ENCODE measurements at regions not wholly inside any gene's neighbourhood (a gene's known extent, or its start where the extent isn't known, plus 50 kb on each side); places are given as distances from the start of the nearest gene placed in this dataset.

DNA sequence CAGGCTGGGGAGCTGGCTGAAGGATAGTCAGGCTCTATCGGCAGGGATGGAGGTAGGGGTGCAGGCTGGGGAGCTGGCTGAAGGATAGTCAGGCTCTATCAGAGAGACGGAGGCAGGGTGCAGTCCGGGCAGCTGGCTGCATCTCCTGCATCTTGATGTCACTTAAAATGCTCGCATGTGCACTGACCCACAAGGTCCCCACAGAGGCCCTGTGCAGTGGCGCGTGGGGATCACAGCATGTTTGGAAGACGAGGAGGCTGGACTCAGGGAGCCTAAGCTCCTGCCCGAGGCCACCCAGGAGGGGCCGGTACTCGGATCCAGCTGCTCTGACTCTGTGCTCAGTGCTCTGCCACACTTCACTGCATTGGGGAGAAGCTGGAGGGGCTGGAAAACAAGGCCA is 189.0 kb upstream of the HDAC4 start:
- Histone ChIP-seq H3K36me3 (ENCODE audit: control insufficient read depth in 4 of 4, insufficient read depth in 3 of 4, low read depth in 1 of 4, low read length in 3 of 4) (no peaks in the 10 kb centered on the region), H3K27ac (ENCODE audit: low read depth in 1 of 2, low read length in 2 of 2) (no peak overlapping the region), H3K4me3 (ENCODE audit: low read depth in 1 of 3, low read length in 3 of 3) (no peak overlapping the region), H3K4me1 (ENCODE audit: control insufficient read depth in 4 of 4, insufficient read depth in 4 of 4, low read length in 3 of 4) (no peaks in the 10 kb centered on the region), H3K9ac (ENCODE audit: low read depth in 1 of 2, low read length in 2 of 2) (no peak overlapping the region), H3K9me3 (ENCODE audit: control insufficient read depth in 4 of 4, low read length in 3 of 4) (no peaks in the 10 kb centered on the region), H3K27me3 (ENCODE audit: control insufficient read depth in 4 of 4, insufficient read depth in 4 of 4, low read length in 3 of 4) (no peaks in the 10 kb centered on the region)
- TF ChIP-seq REST (IDR thresholded peaks at IDR 0.05) = no peak
- TF ChIP-seq HNF4A (conservative IDR thresholded peaks at IDR 0.05) = no peak
- TF ChIP-seq, protein P1, sequence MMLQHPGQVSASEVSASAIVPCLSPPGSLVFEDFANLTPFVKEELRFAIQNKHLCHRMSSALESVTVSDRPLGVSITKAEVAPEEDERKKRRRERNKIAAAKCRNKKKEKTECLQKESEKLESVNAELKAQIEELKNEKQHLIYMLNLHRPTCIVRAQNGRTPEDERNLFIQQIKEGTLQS (IDR thresholded peaks at IDR 0.05) = no peak
- TF ChIP-seq RAD21 (IDR thresholded peaks at IDR 0.05) = no peak
- no peak for TF ChIP-seq TAF1 (conservative IDR thresholded peaks at IDR 0.05)
- no peak for TF ChIP-seq FOXA2 (IDR thresholded peaks at IDR 0.05)
- TF ChIP-seq, protein P2, sequence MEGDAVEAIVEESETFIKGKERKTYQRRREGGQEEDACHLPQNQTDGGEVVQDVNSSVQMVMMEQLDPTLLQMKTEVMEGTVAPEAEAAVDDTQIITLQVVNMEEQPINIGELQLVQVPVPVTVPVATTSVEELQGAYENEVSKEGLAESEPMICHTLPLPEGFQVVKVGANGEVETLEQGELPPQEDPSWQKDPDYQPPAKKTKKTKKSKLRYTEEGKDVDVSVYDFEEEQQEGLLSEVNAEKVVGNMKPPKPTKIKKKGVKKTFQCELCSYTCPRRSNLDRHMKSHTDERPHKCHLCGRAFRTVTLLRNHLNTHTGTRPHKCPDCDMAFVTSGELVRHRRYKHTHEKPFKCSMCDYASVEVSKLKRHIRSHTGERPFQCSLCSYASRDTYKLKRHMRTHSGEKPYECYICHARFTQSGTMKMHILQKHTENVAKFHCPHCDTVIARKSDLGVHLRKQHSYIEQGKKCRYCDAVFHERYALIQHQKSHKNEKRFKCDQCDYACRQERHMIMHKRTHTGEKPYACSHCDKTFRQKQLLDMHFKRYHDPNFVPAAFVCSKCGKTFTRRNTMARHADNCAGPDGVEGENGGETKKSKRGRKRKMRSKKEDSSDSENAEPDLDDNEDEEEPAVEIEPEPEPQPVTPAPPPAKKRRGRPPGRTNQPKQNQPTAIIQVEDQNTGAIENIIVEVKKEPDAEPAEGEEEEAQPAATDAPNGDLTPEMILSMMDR (IDR thresholded peaks at IDR 0.05; ENCODE audit: low read depth, low read length, missing input control) = no peak
- TF ChIP-seq RXRA (IDR thresholded peaks at IDR 0.05) = no peak
- no peak for TF ChIP-seq MAX (IDR thresholded peaks at IDR 0.05)
- no peak for TF ChIP-seq HNF4G (IDR thresholded peaks at IDR 0.05)
- TF ChIP-seq NR2F2 (IDR thresholded peaks at IDR 0.05) = no peak
- TF ChIP-seq FOXA1 (IDR thresholded peaks at IDR 0.05) = no peak
- TF ChIP-seq JUND (IDR thresholded peaks at IDR 0.05) = no peak
- no peak for TF ChIP-seq YY1 (IDR thresholded peaks at IDR 0.05)
- no peak for TF ChIP-seq EGR1 (IDR thresholded peaks at IDR 0.05; ENCODE audit: low read depth in 2 of 2)
- TF ChIP-seq, protein P3, sequence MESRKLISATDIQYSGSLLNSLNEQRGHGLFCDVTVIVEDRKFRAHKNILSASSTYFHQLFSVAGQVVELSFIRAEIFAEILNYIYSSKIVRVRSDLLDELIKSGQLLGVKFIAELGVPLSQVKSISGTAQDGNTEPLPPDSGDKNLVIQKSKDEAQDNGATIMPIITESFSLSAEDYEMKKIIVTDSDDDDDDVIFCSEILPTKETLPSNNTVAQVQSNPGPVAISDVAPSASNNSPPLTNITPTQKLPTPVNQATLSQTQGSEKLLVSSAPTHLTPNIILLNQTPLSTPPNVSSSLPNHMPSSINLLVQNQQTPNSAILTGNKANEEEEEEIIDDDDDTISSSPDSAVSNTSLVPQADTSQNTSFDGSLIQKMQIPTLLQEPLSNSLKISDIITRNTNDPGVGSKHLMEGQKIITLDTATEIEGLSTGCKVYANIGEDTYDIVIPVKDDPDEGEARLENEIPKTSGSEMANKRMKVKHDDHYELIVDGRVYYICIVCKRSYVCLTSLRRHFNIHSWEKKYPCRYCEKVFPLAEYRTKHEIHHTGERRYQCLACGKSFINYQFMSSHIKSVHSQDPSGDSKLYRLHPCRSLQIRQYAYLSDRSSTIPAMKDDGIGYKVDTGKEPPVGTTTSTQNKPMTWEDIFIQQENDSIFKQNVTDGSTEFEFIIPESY (IDR thresholded peaks at IDR 0.05) = no peak
- TF ChIP-seq GABPA (IDR thresholded peaks at IDR 0.05 in 1 of 2, conservative IDR thresholded peaks at IDR 0.05 in 1 of 2) = no peak
- no peak for TF ChIP-seq SP1 (IDR thresholded peaks at IDR 0.05)
- WGBS = 94% methylated on average over 10 of the region's 10 CpGs
- no peak for DNase-seq (ENCODE audit: low spot score)

Data from liver (tissue), 8 donors.